Stimulated activated CD4-positive, alpha-beta T cell treated with anti-CD3 and anti-CD28 coated beads, TNF-alpha, amount 100 ng/mL, for 4 hours (primary cell): ENCODE measurements at regions not wholly inside any gene's neighbourhood (a gene's known extent, or its start where the extent isn't known, plus 50 kb on each side); places are given as distances from the start of the nearest gene placed in this dataset.

Experiments
- DNase-seq, 3 experiments: peaks; one replicate each; pipeline ENCODE4 v3.0.0-alpha.2; 2020; ENCODE audit warnings: low read depth in 3 of 3

DNA sequence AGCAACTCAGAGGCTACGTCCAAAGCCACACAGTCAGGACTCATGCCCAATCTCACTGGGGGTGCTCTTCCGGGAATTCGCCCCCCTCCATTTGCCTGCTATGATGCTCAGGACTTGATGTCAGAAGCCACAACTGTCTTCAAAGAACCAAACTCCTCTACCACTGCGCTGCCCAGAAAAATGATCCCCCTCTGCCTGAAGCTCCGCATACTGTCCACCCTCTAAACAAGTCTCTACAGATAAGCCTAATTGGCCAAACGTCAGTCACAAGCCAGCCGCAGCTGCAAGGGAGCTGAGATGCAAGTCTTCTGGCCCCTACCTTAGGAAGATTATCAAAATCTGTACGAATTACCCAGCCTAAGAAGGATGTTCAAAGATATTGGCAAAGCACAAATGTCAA, 294.6 kb downstream of the BUD13 start:
- no peak for DNase-seq

DNA sequence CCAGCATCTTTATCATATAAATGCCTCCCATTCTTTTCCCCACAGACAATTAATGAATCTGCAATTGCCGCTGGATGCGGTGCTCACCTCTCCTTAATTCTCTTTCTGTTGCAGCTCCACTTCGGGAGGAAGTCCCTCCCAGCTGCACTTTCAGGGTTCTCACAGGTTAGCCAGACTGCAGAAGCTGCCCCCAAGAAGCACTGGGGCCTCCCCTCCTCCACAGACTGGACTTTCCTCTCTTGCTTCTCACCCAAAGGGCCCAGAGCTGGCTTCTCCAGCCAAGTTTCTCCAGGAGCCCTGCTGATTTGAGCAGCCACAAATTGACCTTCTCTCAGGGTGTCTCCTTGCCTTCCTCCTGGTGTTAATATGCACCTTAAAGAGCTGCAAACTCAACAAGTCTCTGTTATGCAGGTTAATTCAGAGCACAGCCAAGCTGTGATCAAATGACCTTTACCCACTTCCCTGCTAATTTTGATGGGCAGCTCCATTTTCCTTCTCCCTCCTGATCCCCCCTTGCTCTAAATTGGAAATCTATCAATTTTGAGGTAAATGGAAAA, 298.9 kb downstream of the BUD13 start:
- DNase-seq, result no peak

- DNase-seq, result no peak
Measured at GRCh38 chr11:116473206-116473769, 299.5 kb downstream of the BUD13 start.

- DNase-seq, result no peak
Measured at GRCh38 chr11:116472651-116473050, 300.1 kb downstream of the BUD13 start.

DNA sequence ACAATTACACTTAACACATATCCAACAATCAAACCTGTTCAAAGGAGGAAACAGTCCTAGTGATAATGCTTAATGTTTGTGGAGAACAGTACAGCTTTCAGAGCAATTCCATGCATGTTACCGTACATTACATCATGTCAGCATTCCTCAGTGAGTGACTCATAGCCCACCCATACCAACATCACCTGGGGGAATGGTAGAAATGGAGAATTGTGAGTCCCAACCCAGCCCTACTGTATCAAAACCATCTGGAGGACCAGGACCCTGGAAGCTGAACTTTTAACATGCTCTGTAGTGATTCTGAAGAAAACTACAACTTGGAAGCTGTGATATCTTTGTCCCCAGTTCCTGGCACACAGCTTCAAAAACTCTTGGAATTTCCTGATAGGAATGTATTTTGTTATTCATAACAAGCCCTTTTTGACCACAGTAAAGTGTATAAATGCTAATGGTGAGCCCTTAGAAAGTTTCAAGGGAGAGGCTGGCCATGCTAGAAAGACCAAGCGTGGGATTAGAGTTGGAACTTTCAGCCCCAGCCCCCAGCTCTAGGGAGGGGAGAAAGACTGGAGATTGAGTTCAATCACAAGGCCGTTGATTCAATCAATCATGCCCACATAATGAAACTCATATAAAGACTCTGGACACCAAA, 301.1 kb downstream of the BUD13 start:
- no peak for DNase-seq

DNA sequence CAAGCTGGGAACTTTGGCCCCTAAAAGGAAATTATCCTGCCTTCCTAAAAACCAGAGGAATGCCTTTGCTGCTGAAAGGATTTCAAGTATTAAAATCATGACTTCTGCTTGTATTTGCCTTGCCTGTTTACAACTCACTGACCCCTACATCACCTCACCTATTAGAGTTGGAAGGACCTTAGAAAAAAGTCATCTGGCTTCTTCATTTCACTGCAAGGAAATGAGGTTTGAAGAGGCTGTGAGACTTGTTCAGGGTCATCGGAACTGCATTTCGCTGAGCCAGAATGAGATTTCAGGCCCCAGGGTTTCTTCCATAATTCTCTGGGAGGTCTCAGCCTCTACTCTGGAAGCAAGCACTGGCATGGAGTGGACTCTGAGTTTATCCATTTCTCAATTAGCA, 304.1 kb downstream of the BUD13 start:
- no peak for DNase-seq

DNA sequence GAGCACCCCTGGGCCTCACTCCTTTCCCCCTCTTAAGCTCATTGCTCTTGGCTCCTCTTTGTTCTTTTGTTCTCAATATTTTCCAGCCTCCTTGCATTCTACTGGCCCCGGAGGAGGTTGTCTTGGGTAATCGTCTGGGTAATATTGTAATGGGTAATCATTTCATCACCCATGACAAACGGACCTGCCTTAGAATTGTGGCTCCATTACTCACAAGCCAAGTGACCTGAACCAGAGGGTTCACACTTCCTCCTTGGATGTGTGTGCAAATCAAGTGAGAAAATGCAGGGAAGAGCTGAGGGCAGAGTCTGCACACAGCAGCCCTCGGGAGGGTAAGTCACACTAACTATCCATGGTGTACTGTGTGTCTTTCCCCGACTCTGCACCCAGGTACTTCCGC, 305.0 kb downstream of the BUD13 start:
- no peak for DNase-seq

GRCh38 chr11:116466801-116467200, 306.0 kb downstream of the BUD13 start:
- DNase-seq, result no peak

- no peak for DNase-seq
Measured at GRCh38 chr11:116466191-116466590, 306.6 kb downstream of the BUD13 start.

DNA sequence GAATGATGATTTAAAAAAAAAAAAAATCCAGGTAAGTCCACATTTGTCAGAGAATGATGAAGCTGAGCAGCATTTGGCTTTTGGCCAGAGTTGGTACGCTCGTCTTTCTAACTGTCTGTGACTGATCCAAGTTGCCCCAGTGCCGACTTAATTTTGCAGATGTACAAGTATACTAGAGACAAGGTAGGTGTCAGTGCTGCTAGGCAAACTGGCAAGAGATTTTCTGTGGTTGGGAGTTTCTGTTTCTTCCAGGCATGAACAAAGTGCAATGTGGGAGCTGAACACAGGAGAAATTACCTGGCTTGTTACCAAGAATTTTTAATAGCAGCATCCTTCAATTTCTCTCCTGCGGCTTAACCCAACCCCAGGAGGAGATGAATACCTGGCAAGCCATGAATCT, 307.7 kb downstream of the BUD13 start:
- DNase-seq, result no peak

DNA sequence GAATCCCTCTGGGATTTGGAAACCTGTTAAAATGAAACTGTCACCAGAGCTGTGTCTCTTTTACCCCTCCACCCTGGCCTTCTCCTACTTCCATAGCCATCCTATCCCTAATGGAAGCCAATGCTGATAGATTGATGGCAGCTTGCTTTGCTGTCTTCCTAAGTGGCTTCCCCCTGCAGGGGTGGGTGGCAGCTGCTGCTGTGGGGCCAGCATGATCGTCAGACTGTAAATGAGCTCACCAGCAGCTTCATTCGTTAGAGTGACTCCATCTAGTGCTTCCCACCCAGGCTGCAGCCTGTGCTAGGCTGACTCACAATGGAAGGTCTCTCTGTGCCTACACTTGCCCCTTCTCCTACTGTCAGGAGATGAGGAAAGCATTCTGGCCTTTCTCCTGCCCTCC, 311.0 kb downstream of the BUD13 start:
- DNase-seq, result no peak

GRCh38 chr11:116460156-116460920, 312.4 kb downstream of the BUD13 start:
- no peak for DNase-seq

DNA sequence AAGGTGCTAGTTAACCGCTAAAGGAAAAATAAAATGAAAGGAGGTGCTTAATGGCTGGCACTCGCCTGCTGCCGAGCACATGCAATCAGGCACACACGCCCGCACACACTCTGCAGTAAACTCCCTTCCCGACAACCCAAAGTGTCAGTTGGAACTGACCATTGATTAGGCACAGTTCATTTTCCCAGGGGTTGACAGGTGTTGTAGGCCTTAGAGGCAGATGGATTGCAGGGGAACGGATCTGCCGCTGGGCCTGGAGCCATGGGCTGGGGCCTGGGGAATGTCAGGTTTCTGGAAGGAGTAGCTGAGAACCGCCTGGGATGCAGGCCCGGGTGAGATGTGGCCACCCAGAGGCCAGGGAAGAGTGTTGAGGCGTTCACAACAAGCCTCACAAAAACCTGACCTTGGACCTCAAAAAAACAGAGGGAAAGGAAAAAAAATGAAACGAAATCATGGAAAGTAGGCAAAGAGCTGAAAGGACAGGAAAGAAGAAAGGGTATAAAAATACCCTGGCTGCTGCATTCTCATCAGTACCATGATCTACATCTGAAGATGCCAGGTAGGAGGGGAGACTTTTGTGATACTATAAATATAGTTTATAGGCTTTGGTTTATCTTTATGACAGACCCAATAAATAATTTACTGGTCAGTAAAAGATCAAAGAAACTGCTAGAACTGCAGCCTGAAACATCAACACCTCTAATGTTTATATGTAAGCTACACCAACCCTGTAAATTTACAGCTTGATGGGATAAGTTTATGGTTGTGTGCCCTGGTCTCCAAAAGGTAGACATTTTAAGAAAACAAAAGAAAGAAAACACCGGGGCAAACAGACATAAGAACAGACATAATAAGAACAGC, 313.4 kb downstream of the BUD13 start:
- no peak for DNase-seq

DNA sequence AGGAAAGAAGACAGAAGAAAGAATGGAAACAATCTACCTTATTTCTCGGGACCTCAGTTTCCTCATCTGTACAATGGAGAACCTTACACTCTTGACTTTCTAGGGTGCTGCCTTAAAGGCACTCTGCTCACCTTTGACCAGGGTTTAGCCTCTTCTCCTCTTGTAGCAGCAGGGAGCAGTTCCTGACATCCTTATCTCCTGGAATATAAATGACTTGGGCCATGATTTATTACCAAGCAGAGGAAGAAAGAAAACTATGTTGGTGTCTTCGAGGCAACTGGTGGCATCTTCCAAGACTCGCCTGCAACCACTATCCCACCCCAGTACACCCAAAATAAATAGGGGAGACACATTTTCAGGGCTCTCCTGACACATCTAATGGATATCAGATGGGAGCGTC, 314.2 kb downstream of the BUD13 start:
- no peak for DNase-seq

- DNase-seq, result no peak
Measured at GRCh38 chr11:116457336-116458007, 315.3 kb downstream of the BUD13 start.

- DNase-seq, result no peak
Measured at GRCh38 chr11:116454951-116455350, 317.8 kb downstream of the BUD13 start.

DNA sequence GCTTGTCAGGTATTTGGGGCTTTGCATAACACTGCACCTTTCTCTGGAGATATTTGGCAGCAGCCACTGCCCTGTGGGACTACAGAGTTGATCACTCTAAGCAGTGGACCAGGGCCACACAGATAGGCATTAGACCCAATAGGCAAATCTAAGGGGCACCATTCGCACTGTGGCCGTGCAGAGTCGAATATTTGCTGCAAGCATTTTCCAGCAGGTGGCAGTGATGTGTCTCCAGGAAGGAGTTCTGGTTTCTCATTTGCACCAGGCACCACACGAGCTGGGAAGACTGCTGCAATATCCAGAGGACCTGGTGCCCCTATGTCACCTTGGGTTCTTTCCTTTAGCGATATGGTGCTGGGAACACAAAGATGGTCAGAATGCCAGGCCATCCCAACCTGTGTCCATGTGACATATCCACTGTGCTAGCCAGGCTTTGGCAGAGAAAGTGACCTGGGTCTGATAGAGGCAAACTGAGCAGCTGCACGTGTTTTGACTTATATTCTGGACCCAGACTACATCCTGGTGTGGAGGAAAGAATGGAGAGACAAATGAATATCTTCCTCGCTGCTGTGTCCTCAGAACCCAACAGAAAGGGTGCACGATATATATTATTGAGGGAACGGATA, 318.7 kb downstream of the BUD13 start:
- no peak for DNase-seq

DNA sequence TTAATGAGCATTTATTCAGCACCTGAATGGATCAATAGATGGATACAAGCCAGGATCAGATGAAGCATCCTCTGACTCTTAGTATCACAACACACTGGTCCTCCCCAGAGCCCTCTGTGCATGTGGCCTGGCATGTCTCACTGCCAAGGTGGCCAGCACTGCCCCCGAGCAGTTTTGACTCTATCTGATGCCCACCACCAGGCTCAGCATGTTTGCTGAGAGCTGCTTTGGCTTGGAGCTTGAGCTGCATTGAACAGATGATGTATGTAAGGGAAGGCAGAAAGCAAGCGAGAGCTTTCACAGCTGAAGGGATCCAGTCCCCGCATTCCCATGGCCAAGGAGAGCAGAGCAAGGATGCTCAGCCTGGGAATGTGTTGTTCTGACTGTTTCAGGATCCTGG, 320.3 kb downstream of the BUD13 start:
- no peak for DNase-seq

GRCh38 chr11:116449522-116449921, 323.3 kb downstream of the BUD13 start:
- no peak for DNase-seq

GRCh38 chr11:116446048-116446941, 326.5 kb downstream of the BUD13 start:
- DNase-seq, result no peak
